ENCODE measurements at regions not wholly inside any gene's neighbourhood (a gene's known extent, or its start where the extent isn't known, plus 50 kb on each side); places are given as distances from the start of the nearest gene placed in this dataset.

DNA sequence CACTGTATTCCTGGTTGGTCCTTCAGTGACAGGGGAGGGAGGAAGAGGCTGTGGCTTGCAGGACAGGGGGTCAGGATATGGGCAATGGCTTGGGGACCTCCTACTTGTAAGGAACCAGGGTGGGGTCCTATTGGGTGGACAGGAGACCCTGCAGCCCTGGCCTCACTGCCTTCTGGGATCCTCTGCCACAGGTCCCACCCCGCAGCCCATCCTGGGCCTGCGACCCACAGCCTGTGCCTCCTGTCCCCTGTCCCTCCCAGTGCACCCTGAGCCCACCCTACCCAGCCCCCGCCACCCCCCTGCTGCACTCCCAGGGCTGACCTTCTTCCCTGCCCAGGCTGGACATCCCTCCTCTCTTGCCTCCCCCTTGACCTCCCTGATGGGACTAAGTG, 58.7 kb upstream of the MYL10 start:
- Histone ChIP-seq H3K4me3 (ENCODE audit: low read length) (peak overlapping the region; percentile 46), H3K79me2 (replicated peaks; ENCODE audit: insufficient read depth, low read length) (no peaks in the 10 kb centered on the region), H4K20me1 (ENCODE audit: insufficient read depth) (no peaks in the 10 kb centered on the region), H3K4me2 (ENCODE audit: low read length) (no peak overlapping the region), H3K9ac (ENCODE audit: low read length) (no peak overlapping the region), H3K27ac (ENCODE audit: low read length) (no peak overlapping the region), H3K9me3 (ENCODE audit: low read length) (no peaks in the 10 kb centered on the region), H3K9me2 (ENCODE audit: insufficient read depth, low read length) (no peaks in the 10 kb centered on the region), H3K36me3 (ENCODE audit: insufficient read depth, low read length) (no peaks in the 10 kb centered on the region), H2AFZ (ENCODE audit: low read depth, low read length) (no peak overlapping the region), H3F3A (ENCODE audit: insufficient read depth, low read length, poor library complexity, severe bottlenecking) (no peaks in the 10 kb centered on the region), H3K27me3 (ENCODE audit: insufficient read depth, low read depth, low read length) (no peaks in the 10 kb centered on the region)
- TF ChIP-seq, protein P1, sequence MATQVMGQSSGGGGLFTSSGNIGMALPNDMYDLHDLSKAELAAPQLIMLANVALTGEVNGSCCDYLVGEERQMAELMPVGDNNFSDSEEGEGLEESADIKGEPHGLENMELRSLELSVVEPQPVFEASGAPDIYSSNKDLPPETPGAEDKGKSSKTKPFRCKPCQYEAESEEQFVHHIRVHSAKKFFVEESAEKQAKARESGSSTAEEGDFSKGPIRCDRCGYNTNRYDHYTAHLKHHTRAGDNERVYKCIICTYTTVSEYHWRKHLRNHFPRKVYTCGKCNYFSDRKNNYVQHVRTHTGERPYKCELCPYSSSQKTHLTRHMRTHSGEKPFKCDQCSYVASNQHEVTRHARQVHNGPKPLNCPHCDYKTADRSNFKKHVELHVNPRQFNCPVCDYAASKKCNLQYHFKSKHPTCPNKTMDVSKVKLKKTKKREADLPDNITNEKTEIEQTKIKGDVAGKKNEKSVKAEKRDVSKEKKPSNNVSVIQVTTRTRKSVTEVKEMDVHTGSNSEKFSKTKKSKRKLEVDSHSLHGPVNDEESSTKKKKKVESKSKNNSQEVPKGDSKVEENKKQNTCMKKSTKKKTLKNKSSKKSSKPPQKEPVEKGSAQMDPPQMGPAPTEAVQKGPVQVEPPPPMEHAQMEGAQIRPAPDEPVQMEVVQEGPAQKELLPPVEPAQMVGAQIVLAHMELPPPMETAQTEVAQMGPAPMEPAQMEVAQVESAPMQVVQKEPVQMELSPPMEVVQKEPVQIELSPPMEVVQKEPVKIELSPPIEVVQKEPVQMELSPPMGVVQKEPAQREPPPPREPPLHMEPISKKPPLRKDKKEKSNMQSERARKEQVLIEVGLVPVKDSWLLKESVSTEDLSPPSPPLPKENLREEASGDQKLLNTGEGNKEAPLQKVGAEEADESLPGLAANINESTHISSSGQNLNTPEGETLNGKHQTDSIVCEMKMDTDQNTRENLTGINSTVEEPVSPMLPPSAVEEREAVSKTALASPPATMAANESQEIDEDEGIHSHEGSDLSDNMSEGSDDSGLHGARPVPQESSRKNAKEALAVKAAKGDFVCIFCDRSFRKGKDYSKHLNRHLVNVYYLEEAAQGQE (IDR thresholded peaks at IDR 0.05; ENCODE audit: borderline replicate concordance), result no peak
- TF ChIP-seq SMC3 (conservative IDR thresholded peaks at IDR 0.05; ENCODE audit: poor library complexity), result no peak
- TF ChIP-seq, protein P2, sequence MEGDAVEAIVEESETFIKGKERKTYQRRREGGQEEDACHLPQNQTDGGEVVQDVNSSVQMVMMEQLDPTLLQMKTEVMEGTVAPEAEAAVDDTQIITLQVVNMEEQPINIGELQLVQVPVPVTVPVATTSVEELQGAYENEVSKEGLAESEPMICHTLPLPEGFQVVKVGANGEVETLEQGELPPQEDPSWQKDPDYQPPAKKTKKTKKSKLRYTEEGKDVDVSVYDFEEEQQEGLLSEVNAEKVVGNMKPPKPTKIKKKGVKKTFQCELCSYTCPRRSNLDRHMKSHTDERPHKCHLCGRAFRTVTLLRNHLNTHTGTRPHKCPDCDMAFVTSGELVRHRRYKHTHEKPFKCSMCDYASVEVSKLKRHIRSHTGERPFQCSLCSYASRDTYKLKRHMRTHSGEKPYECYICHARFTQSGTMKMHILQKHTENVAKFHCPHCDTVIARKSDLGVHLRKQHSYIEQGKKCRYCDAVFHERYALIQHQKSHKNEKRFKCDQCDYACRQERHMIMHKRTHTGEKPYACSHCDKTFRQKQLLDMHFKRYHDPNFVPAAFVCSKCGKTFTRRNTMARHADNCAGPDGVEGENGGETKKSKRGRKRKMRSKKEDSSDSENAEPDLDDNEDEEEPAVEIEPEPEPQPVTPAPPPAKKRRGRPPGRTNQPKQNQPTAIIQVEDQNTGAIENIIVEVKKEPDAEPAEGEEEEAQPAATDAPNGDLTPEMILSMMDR (IDR thresholded peaks at IDR 0.05; ENCODE audit: poor library complexity, severe bottlenecking), result no peak
- no peak for TF ChIP-seq EP300 (conservative IDR thresholded peaks at IDR 0.05; ENCODE audit: poor library complexity, severe bottlenecking)

DNA sequence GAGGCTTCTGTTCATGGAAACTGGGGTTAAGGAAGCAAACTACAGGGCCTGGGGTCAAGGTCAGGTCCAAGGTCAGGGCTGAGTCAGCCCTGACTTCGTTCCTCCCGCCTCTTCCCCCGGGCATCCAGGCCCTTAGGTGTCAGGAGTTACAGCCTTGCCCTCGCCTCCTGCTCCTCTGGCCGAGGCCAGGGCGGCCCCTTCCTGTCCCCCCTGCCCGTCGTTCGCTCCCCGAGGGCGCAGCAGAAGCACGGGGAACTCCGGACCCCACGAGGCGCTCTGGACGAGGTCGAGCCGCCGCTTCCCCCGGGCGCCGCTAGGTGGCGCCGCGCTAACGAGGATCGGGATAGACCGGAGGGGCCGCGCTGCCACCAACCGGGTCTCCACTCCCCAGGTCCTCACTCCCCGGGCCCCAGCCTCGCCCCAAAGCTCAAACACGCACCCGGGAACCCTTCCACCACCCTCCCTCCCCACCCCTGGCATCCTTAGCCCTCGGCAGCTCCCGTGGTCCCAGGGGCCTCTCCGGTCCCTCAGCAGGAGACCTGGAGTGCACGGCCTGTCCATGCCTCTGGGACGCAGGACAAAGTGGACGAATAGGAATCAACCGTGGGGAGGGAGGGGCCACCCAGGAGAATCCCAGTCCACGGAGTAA, 59.2 kb upstream of the MYL10 start:
- H3K27me3 ChIP-seq (ENCODE audit: insufficient read depth, low read depth, low read length), result no peaks in the 10 kb centered on the region
- H3K79me2 ChIP-seq (replicated peaks; ENCODE audit: insufficient read depth, low read length), result no peaks in the 10 kb centered on the region
- no peaks in the 10 kb centered on the region for H3F3A ChIP-seq (ENCODE audit: insufficient read depth, low read length, poor library complexity, severe bottlenecking)
- no peak overlapping the region for H3K4me2 ChIP-seq (ENCODE audit: low read length)
- no peaks in the 10 kb centered on the region for H3K9me3 ChIP-seq (ENCODE audit: low read length)
- H3K4me3 ChIP-seq (ENCODE audit: low read length), result peak overlapping the region; percentile 46
- no peaks in the 10 kb centered on the region for H3K9me2 ChIP-seq (ENCODE audit: insufficient read depth, low read length)
- TF ChIP-seq MXI1 (conservative IDR thresholded peaks at IDR 0.05; ENCODE audit: poor library complexity, severe bottlenecking), result no peak
- TF ChIP-seq, protein P2 (IDR thresholded peaks at IDR 0.05; ENCODE audit: poor library complexity, severe bottlenecking), result peak; percentile 94
- TF ChIP-seq, protein P1 (IDR thresholded peaks at IDR 0.05; ENCODE audit: borderline replicate concordance), result no peak
- peak; percentile 93 for TF ChIP-seq RAD21 (conservative IDR thresholded peaks at IDR 0.05)
- no peak for TF ChIP-seq POLR2AphosphoS5 (IDR thresholded peaks at IDR 0.05)
- no peak for TF ChIP-seq EZH2 (IDR thresholded peaks at IDR 0.05; ENCODE audit: borderline replicate concordance, insufficient read depth, low read length, poor library complexity, severe bottlenecking)
- TF ChIP-seq SMC3 (conservative IDR thresholded peaks at IDR 0.05; ENCODE audit: poor library complexity), result peak; percentile 95
- no peak for TF ChIP-seq EP300 (conservative IDR thresholded peaks at IDR 0.05; ENCODE audit: poor library complexity, severe bottlenecking)
- TF ChIP-seq TAF1 (IDR thresholded peaks at IDR 0.05; ENCODE audit: low read depth), result no peak
- no peaks in the 10 kb centered on the region for H4K20me1 ChIP-seq (ENCODE audit: insufficient read depth)
- no peak overlapping the region for H2AFZ ChIP-seq (ENCODE audit: low read depth, low read length)
- no peaks in the 10 kb centered on the region for H3K36me3 ChIP-seq (ENCODE audit: insufficient read depth, low read length)
- no peak overlapping the region for H3K27ac ChIP-seq (ENCODE audit: low read length)
- no peak overlapping the region for H3K9ac ChIP-seq (ENCODE audit: low read length)
